GM23248 (cell line): ENCODE measurements at regions not wholly inside any gene's neighbourhood (a gene's known extent, or its start where the extent isn't known, plus 50 kb on each side); places are given as distances from the start of the nearest gene placed in this dataset.

Experiments
- EZH2 ChIP-seq: fragments of 200-600 bp; sonication (generic); IDR thresholded peaks from 2 replicates; pipeline ENCODE4 v1.6.1; 2018; ENCODE audit warnings: antibody characterized with exemption, mild to moderate bottlenecking; ENCODE audit not compliant: insufficient read depth, poor library complexity, severe bottlenecking
- EZH2phosphoT487 ChIP-seq: fragments of 200-600 bp; sonication (generic); IDR thresholded peaks from 2 replicates; pipeline ENCODE4 v1.6.1; 2018; ENCODE audit warnings: antibody characterized with exemption, moderate library complexity, mild to moderate bottlenecking, low read depth; ENCODE audit not compliant: insufficient read depth

DNA sequence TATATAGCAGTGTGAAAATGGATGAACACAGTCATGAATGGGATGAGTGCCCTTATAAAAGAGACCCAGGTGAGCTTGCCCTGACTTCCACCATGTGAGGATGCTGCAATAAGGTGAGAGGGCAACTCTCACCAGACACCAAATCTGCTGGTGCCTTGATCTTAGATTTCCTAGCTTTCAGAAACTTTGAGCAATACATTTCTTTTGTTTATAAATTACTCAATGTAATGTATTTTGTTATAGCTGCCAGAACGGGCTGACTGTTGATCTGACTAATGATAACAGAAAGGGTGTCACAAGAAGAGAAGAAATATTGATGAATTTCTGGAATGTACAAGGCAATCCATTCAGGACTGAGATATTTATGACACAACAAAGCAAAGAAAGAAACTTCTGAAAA is 180.5 kb downstream of the MCHR2 start:
- TF ChIP-seq EZH2 (no peak), EZH2phosphoT487 (no peak)
